HG02840 (cell line): ENCODE measurements at regions not wholly inside any gene's neighbourhood (a gene's known extent, or its start where the extent isn't known, plus 50 kb on each side); places are given as distances from the start of the nearest gene placed in this dataset.

ENCODE experiments used
- ATAC-seq: cut with Tn5 transposase; IDR thresholded peaks from one replicate; pipeline ENCODE4 v1.9.1; 2021; ENCODE audit warnings: mild to moderate bottlenecking, moderate library complexity, moderate number of reproducible peaks; ENCODE audit not compliant: unreplicated experiment, low FRiP score

- no peak for ATAC-seq
Observed at GRCh38 chr10:28810057-28810870, 132.9 kb downstream of the BAMBI start.

GRCh38 chr10:28811639-28812349 lies 134.5 kb downstream of the BAMBI start:
- ATAC-seq, result no peak

DNA sequence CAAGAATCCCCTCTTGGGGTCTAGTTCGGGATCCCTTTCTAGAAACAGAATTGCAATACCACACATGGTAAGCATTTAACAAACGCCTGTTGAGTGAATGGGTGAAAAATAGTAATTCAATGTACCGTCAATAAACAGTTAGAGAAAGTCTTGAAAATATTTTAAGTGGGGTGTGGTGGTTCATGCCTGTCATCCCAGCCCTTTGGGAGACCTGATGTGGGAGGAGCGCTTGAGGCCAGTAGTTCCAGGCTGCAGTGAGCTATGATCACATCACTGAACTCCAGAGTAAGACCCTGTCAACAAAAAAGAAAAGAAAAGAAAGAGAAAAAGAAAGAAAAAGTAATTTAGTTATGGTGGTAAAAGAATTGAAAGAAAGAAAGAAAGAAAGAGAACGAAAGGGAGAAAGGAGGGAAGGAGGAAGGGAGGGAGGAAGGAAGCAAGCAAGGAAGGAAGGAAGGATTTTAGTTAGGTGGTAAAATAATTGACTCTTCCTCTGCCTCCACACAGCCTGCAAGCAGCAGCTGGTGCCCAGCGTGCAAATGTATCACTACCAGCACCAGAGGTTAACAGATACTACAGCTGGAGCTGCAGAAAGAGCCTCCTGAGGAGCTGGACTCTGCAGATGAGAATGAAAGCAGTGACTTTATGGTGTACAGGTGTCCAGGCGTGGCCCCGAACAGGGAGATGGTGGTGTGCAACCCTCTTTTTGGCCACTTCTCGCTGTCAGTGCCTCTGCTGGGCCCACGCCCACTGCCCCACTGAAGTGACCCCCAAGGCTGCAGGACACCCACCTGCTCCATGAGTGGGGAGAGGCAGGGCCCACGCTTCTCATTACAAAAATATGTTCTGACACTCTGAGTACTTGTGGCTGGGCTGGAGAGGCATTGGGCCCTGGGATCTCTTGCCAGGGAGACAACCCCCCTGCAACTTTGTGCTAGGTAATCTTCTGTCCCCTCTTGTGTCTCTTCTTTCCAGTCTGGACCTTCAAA lies 135.4 kb downstream of the BAMBI start:
- ATAC-seq, result no peak

GRCh38 chr10:28815681-28816080 lies 138.4 kb downstream of the BAMBI start:
- ATAC-seq, result no peak

DNA sequence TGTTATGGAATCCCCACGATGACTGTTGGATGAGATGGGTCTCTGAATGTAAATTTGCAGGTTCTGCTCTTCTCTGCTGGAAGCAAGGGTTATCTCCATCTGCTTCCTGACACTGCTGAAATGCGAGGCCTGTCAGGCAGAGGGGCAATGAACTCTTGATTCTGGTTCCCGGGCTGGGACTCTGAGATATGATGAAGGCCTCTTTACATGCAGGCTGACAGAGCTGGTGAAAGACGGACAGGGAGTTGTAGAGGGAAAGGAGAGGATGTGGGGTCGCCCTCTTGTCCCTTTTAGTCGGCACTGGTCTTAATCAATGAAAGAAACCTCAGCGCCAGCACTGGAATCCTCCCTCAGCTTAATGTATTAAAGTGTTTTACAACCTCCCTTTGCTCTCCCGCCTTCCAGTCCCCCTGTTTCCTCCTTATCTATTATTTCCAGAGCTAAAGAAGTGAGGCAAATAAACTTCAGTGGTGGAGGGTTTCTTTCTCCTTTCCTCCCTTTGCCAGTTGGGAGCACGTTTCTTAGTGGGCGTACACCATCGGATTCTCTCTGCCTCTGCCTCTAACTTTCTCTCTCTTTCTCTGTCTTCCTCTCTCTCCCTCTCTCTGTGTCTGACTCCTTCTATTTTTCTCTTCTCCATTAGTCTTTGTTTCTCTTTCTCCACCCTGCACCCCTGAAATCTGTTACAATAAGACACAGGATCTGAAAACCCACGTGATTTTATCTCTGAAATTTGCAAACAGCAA lies 145.6 kb downstream of the BAMBI start:
- no peak for ATAC-seq

DNA sequence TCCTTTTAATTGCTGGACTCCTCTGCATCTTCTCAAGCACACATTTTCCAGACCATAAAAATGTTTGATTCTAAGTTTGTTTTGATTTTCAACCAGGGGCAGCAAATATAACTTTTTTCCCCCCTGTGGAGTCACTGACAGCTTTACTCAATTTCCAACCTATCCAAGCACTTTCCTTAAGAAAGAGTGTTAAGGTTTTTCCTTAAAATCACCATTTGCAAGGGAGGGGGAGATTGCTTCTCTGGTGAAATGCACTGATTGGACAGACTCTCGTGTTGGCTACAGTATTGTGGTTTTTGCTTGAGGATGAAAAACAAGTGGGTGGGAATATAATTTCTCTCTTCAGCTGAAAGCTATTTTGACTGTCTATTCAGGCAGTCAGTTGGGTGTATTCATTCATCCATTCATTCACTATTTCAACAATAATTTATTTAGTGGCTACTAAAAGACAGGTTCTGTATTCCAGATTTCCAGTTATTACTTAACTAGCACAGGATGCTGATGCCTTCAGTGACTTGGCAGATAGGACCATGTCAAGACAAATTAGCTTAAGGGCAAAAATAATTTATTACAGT lies 146.3 kb downstream of the BAMBI start:
- no peak for ATAC-seq

- ATAC-seq, result no peak
Observed at GRCh38 chr10:28833313-28833712, 156.0 kb downstream of the BAMBI start.

- ATAC-seq, result no peak
Observed at GRCh38 chr10:28836435-28836743, 159.1 kb downstream of the BAMBI start.

GRCh38 chr10:28837613-28838390 lies 160.5 kb downstream of the BAMBI start:
- ATAC-seq, result no peak

DNA sequence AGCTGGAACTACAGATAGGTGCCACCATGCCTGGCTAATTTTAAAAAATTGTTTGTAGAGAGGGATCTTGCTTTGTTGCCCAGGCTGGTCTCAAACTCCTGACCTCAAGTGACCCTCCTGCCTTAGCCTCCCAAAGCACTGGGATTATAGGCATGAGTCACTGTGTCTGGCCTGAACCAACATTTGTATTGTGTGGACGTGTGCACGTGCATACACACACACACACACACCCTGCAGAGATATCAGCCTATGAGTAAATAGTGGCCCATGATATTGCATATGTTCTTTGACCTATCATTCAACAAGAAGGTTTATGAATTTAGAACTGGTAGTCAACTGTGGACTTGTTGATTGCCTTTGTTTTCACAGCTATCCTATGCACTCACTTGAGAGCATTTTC lies 161.6 kb downstream of the BAMBI start:
- no peak for ATAC-seq

GRCh38 chr10:28839600-28840007 lies 162.3 kb downstream of the BAMBI start:
- no peak for ATAC-seq

GRCh38 chr10:28840202-28840601 lies 162.9 kb downstream of the BAMBI start:
- no peak for ATAC-seq

DNA sequence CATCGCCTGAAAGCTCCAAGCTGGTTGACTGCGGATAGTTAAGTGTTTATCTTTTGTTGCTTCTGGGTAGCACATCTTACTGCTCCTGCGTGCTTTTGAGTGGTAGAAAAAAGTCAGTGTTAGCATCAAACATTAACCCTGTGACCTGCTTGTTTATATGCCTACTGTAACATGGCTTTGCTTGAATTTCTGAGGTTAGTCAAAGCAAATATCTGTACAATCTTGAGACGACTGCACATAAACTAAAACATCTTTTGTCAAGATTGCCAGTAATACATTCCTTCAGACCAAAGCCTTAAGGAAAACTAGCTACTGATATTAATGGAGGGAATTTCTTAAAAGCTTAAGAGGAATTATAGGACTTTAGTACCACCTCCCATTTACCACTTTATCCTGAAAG lies 163.7 kb downstream of the BAMBI start:
- no peak for ATAC-seq

GRCh38 chr10:28841625-28842024 lies 164.3 kb downstream of the BAMBI start:
- no peak for ATAC-seq

DNA sequence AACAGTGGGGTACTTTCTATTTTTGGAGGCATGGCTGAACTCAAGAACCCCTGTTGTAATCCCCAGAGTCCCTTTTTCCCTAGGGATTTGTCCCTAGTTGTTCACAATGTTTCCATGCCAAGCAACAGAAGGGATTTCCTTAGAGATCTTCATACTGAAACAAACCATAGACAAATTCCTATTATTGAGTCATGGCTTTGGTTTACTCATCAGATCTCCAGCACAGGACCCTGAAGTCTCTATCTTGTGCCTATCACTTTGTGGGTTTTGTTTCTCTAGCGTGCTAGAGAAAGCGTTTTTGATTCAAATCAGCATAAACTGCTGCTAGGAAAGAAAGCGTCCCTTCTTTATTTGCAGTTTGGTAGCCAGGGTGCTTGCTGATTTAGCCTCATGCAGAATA lies 165.0 kb downstream of the BAMBI start:
- no peak for ATAC-seq

DNA sequence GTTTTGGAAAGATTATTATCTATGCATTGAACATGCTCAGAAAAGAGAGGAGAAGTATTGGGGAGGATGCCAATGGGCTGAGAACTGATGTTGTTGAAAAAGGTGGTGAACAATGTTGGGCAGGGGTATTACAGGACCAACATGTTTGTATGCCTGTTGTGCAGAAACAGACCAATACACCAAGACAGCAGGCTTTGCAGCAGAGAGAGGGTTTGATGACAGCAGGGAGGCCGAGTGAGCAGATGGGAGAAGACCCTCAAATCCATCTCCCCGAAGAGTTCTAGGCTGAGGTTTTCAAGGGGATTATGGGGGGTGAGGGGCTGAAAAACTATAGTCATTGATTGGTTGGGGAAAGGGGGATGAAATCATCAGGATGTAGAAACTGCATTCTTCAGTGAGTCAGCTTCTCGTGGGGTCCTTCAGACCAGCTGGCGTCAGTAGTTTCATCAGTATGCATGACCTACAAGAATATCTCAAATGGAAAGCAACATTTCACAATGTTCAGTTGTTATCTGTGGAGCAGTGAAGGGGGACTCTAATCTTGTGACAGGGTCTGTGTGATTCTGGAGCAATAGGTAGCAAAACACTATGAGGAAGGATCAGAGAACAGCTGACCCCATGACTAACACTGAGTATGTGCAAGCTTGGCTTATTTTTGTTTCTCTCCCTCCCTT lies 167.8 kb downstream of the BAMBI start:
- no peak for ATAC-seq

GRCh38 chr10:28849309-28849708 lies 172.0 kb downstream of the BAMBI start:
- ATAC-seq, result no peak

DNA sequence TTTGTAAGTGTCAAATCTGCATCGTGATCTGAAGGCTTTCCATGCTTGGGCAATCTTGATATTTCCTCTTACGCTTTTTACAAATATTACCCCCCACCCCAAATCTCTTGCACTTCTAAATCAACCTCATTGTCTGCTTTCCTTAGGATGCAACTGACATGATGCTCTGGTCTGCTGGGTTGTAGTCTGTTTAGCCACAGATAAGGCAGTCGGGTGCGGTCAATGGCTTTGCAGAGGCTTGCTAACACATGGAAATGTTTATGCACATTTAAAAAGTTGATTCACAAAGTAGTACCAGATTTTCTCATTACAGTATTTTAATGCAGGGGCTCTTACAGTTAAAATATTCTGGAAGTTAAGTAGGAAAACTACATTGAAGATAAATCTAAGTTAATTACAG lies 172.5 kb downstream of the BAMBI start:
- no peak for ATAC-seq

DNA sequence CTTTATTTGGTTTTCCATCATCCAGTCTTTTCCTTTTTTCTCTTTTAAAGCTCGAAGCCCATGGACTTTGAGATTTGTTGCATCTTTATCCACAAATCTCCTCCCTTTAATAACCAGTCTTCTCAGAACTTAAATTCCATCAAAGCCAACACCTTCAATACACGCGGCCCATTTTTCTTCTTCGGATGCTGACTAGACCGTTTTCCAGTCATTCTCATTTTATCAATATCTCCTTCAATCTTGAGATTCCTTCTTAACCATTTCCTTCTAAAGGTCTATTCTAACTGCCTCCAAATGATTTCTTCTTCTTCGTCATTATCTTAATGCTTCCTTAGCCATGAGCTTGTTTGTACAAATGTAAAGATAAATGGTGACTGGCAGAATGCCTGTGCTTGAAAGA lies 173.5 kb downstream of the BAMBI start:
- no peak for ATAC-seq
